Ovary (tissue), 7 donors: ENCODE measurements at regions not wholly inside any gene's neighbourhood (a gene's known extent, or its start where the extent isn't known, plus 50 kb on each side); places are given as distances from the start of the nearest gene placed in this dataset.

Experiments
- DNase-seq, 5 donors: peaks; one replicate each; pipeline ENCODE4 v3.0.0-alpha.2; 2019 to 2020
- H3K27ac ChIP-seq, 2 donors: fragments of 200-600 bp; one replicate each; pipeline versions ENCODE4 v1.5.1 to v1.8.0; 2019 to 2022
- H3K27me3 ChIP-seq: fragments of 200-600 bp; one replicate; pipeline ENCODE4 v1.8.0; 2022
- H3K36me3 ChIP-seq: fragments of 200-600 bp; sonication (generic); one replicate; pipeline ENCODE4 v1.5.1; 2019
- H3K4me1 ChIP-seq: one replicate; pipeline ENCODE4 v1.8.1; 2013; ENCODE audit warnings: mild to moderate bottlenecking, moderate library complexity; ENCODE audit not compliant: insufficient read depth
- H3K4me3 ChIP-seq: fragments of 200-600 bp; sonication (generic); one replicate; pipeline ENCODE4 v1.5.1; 2017
- H3K9me3 ChIP-seq, 2 donors: fragments of 200-600 bp in 1 of 2; sonication (generic) in 1 of 2; one replicate each; pipeline versions ENCODE4 v1.5.1 to v1.8.1; 2013 to 2019; ENCODE audit warnings: mild to moderate bottlenecking in 1 of 2, moderate library complexity in 1 of 2
- EP300 ChIP-seq: sonication (generic); formaldehyde crosslinking; IDR thresholded peaks from one replicate; pipeline ENCODE4 v1.6.1; 2017; ENCODE audit warnings: antibody characterized with exemption
- POLR2A ChIP-seq: fragments of 450-650 bp; IDR thresholded peaks from one replicate; pipeline ENCODE4 v1.6.1; 2017; ENCODE audit warnings: antibody characterized with exemption, mild to moderate bottlenecking, moderate library complexity
- WGBS, 3 donors: extraction: QIAGEN DNeasy Blood & Tissue Kit in 1 of 3; methylation state at CpG; one replicate each; pipeline versions ENCODE4 v1.1.5 to v1.1.7; 2013 to 2017; 5-methylcytosine and 5-hydroxymethylcytosine counted together
- intact Hi-C, 4 donors: fragments of 100-400 bp; cut with DNase I; formaldehyde crosslinking; loops; one replicate each; pipeline versions ENCODE4 v1.11.0 to v1.15.1; 2022 to 2023
- TF ChIP-seq, protein P1 (sequence below), 3 donors: fragments of 450-650 bp in 2 of 3; fragments of 200-600 bp in 1 of 3; IDR thresholded peaks; one replicate each; pipeline versions ENCODE4 v1.5.1 to v1.8.0; 2016 to 2022; ENCODE audit warnings: antibody characterized with exemption in 3 of 3, mild to moderate bottlenecking in 1 of 3
- donor health status: DM: no; HTN: no; CAD: no; lungs with moderate emphysema.
- donor health status: DM: no; HTN: no; CAD: no.
- donor health status: Bipolar disorder and iron deficiency.
- donor health status: DM: no; HTN: no; CAD: no.
- donor health status: DM: yes; HTN: yes; CAD: no.

DNA sequence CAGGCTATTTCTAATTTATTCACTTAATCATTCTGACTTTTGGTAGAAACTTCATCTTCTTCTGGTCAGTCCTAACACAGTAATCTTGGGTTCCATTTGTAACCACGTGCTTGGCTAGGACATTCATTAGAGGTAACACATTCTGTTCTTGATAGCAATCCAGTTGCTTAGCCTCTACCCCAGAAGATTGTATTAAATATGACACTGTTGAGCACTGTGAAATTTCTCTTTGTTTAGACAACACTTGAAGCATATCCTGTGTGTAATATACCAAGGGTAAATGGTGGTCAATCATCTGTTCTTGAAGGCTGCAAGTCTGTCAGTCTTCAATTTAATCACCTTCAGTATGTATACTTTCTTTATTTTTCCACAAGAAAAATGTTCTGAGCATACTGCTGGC, 523.0 kb downstream of the ANKRD50 start:
- Histone ChIP-seq H3K4me1 (no peaks in the 10 kb centered on the region), H3K9me3 (no peaks in the 10 kb centered on the region), H3K36me3 (no peaks in the 10 kb centered on the region), H3K27ac (no peak overlapping the region), H3K4me3 (no peak overlapping the region), H3K27me3 (no peaks in the 10 kb centered on the region)
- 71 to 87% (median 82%) methylated on average over 1 of the region's 1 CpG for WGBS, 3 donors
- TF ChIP-seq, protein P1, sequence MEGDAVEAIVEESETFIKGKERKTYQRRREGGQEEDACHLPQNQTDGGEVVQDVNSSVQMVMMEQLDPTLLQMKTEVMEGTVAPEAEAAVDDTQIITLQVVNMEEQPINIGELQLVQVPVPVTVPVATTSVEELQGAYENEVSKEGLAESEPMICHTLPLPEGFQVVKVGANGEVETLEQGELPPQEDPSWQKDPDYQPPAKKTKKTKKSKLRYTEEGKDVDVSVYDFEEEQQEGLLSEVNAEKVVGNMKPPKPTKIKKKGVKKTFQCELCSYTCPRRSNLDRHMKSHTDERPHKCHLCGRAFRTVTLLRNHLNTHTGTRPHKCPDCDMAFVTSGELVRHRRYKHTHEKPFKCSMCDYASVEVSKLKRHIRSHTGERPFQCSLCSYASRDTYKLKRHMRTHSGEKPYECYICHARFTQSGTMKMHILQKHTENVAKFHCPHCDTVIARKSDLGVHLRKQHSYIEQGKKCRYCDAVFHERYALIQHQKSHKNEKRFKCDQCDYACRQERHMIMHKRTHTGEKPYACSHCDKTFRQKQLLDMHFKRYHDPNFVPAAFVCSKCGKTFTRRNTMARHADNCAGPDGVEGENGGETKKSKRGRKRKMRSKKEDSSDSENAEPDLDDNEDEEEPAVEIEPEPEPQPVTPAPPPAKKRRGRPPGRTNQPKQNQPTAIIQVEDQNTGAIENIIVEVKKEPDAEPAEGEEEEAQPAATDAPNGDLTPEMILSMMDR (IDR thresholded peaks at IDR 0.05), result no peak
- TF ChIP-seq POLR2A, result no peak
- TF ChIP-seq EP300, result no peak
- intact Hi-C loops, result no loop called here
- DNase-seq, result no peak

DNA sequence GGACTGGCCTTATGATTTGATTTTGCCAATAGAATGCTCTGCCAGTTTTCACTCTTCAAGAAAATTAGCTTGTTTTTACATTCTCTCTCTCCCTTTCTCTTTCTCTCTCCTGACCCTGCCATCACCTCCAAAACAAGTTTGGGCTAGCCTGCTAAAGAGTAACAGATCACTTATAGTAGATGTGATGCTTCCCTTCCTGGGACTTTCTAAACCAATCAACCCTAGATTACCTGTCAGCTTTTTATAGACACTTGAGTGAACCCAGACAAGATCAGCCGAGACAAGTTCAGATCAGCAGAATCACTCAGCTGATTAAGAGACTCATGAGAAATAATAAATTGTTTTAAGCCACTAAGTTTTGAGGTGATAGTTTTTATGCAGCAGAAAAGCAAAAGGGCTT, 521.2 kb downstream of the ANKRD50 start:
- DNase-seq, result no peak
- Histone ChIP-seq H3K4me1 (no peaks in the 10 kb centered on the region), H3K27me3 (no peaks in the 10 kb centered on the region), H3K36me3 (no peaks in the 10 kb centered on the region), H3K4me3 (no peak overlapping the region), H3K9me3 (no peaks in the 10 kb centered on the region), H3K27ac (no peak overlapping the region)
- intact Hi-C loops, result no loop called here
- TF ChIP-seq, protein P1 (IDR thresholded peaks at IDR 0.05), result no peak
- TF ChIP-seq EP300, result no peak
- WGBS, 3 donors, result 87 to 100% (median 92%) methylated on average over 1 of the region's 1 CpG

DNA sequence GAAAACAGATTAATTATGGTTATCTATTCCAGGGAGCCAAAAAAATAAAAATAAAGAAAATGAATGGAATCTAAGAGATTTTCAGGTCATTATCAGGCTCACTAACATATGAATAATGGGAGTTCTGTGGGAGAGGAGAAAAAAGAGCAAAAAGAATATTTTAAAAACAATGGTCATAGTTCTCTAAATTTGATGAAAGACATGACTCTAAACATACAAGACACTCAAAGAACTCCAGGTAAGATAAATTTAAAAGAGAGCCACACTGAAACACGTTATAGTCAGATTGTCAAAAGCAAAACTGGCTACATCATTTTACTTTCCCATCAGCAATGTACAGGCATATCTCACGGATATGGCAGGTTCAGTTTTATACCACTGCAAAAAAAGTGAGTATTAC, 520.0 kb downstream of the ANKRD50 start:
- Histone ChIP-seq H3K4me1 (no peaks in the 10 kb centered on the region), H3K4me3 (no peak overlapping the region), H3K27ac (no peak overlapping the region), H3K36me3 (no peaks in the 10 kb centered on the region), H3K27me3 (no peaks in the 10 kb centered on the region), H3K9me3 (no peaks in the 10 kb centered on the region)
- no peak for DNase-seq
- 82 to 86% (median 84%) methylated on average over 2 of the region's 2 CpGs for WGBS, 3 donors
- intact Hi-C loops, result no loop called here
- no peak for TF ChIP-seq POLR2A

DNA sequence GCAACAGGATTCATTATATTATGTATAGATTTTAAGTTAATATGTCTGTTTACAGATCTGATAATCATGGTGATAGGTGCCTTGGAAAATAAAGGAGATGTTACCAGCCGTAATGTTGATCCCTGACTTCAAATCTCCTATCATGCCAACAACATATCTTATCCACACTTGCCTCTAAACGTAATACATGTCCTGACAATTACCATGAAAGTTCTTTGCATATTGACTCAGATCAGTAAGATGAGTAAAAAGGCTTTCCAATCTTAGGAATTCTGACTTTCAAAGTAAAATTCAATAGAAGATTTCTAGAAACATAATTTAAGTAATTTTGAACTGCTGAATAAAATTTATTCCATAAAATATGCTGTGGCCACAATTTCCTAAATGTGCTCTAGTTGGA, 513.3 kb downstream of the ANKRD50 start:
- intact Hi-C loops, result no loop called here
- no peak for DNase-seq
- no peak overlapping the region for H3K27ac ChIP-seq
- no peaks in the 10 kb centered on the region for H3K4me1 ChIP-seq
- H3K4me3 ChIP-seq, result no peak overlapping the region
- no peaks in the 10 kb centered on the region for H3K36me3 ChIP-seq
- TF ChIP-seq EP300 (no peak), POLR2A (no peak)
- TF ChIP-seq, protein P1 (IDR thresholded peaks at IDR 0.05), result no peak
- H3K9me3 ChIP-seq, result no peaks in the 10 kb centered on the region
- no peaks in the 10 kb centered on the region for H3K27me3 ChIP-seq
- 93 to 95% (median 94%) methylated on average over 2 of the region's 2 CpGs for WGBS, 3 donors

DNA sequence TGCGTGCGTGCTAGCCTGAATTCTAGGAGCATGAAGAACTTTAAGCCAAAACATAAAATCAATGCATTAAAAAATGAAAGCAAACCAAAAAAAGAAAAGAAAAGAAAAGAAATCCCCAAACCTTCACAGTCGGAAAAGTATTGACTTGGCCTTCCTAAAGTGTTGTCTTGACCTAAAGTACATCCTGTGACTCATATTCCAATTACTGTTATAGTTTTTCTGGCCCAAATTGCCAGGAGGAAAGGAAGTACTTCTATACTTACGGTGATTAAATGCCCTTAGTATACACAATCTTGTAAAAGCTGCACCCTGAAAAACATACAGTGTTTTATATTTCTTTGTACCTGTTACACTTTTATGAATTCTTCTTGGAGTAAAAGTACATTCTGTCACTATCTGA, 512.8 kb downstream of the ANKRD50 start:
- no peaks in the 10 kb centered on the region for H3K36me3 ChIP-seq
- no peak overlapping the region for H3K27ac ChIP-seq
- DNase-seq, result no peak
- H3K4me1 ChIP-seq, result no peaks in the 10 kb centered on the region
- H3K4me3 ChIP-seq, result no peak overlapping the region
- H3K27me3 ChIP-seq, result no peaks in the 10 kb centered on the region
- 67 to 73% (median 72%) methylated on average over 4 of the region's 4 CpGs for WGBS, 3 donors
- H3K9me3 ChIP-seq, result no peaks in the 10 kb centered on the region
- intact Hi-C loops, result no loop called here
- TF ChIP-seq EP300, result no peak
- TF ChIP-seq, protein P1 (IDR thresholded peaks at IDR 0.05), result no peak
- TF ChIP-seq POLR2A, result no peak
